GM19351 (cell line): ENCODE measurements at regions not wholly inside any gene's neighbourhood (a gene's known extent, or its start where the extent isn't known, plus 50 kb on each side); places are given as distances from the start of the nearest gene placed in this dataset.
A peak's percentile ranks its signal among the peaks of the same experiment; 100 is the strongest.

ENCODE experiments used
- ATAC-seq: cut with Tn5 transposase; IDR thresholded peaks from one replicate; pipeline ENCODE4 v1.9.1; 2021; ENCODE audit warnings: mild to moderate bottlenecking, moderate library complexity; ENCODE audit not compliant: unreplicated experiment

DNA sequence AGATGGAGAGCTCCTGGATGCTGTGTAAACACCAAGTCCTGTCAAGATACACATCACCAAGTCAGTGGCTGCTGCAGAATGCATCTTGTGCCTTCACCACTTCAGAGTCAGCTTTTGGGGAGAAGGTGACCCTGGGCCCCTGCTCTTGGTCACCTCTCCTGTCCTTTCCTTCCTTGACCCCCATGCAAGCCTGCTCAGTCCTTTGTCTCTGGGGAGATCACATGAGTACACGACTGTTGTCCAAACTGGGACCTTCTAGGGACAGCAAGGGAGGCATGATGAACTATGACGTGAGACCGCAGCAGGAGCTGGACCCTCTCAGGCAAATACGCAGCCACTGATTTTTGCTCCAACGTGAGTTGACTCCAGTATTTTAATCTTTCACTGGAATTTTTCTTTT lies 706.9 kb upstream of the ID2 start:
- no peak for ATAC-seq

DNA sequence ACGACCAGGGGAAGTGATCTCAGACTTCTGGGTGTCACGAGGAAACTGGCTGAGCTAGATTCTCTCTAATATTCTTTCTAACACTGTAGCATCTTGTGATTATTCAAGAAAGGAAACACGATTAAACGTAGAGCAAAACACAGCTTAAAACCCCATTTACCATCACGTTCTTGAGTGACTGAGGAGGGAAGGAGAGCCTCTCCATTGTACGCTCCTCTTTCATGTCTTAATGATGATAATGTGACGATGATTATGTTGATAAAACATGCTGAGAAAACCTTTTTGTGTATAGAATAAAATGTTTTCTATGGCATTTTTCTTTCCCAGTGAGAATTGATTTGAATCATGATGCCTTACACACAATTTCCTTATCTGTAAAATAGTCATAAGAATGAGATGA lies 705.6 kb upstream of the ID2 start:
- ATAC-seq: no peak

DNA sequence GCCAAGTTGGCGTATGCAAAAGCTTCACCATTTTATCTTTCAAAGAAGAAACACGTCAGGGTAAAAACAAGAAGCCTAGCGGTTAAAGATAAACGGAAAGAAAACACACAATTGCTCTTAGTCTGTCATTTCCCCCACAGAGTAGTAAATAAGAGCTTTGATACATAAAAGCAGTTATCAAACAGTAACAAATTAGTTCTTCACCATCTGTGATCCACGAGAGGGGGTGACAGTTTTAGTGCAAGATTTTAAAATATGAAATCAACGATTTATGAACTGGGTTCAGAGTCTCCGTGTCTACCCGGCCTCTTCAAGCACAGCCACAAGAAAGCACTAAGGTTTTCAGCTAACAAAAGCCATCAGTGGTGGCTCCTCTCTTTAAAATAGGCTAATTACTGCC lies 703.9 kb upstream of the ID2 start:
- ATAC-seq: no peak

DNA sequence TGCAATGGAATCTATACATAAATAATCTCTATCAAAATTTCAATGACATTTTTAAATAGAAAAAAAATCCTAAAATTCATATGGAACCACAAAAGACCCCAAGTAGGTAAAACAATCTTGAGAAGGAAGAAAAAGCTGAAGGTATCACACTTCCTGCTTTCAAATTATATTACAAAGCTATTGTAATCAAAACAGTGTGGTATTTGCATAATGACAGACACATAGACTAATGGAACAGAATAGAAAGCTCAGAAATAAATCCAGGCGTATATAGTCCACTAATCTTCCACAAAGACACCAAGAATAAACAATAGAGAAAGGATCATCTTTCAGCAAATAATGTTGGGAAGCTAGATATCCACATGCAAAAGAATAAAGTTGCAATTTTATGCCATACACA lies 699.8 kb upstream of the ID2 start:
- ATAC-seq: no peak

DNA sequence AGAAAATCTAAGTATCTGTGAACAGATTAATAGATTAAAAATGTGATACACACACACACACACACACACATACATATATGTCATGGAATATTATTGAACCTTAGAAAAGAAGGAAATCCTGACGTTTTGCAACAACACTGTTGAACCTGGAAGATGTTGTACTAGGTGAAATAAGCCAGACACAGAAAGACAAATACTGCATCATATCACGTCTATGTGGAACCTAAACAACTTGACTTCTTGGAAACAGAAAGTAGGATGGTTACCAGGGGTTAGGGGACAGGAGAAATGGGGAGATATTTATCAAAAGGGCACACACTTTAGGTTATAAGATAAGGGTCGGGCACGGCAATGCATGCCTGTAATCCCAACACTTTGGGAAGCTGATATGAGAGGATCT lies 698.4 kb upstream of the ID2 start:
- ATAC-seq: no peak

DNA sequence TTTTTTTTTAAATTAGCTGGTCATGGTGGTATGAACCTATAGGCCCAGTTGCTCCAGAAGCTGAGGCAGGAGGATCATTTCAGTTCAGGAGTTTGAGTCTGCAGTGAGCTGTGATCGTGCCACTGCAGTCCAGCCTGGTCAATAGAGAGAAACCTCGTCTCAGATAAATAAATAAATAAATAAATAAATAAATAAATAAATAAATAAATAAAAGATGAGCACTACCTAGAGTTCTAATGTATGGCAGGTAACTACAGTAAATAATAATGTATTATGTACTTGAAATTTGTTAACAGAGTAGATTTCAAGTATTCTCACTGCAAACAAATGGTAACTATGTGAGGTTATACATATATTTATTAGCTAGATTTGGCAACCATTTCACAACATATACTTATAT lies 697.9 kb upstream of the ID2 start:
- no peak for ATAC-seq

DNA sequence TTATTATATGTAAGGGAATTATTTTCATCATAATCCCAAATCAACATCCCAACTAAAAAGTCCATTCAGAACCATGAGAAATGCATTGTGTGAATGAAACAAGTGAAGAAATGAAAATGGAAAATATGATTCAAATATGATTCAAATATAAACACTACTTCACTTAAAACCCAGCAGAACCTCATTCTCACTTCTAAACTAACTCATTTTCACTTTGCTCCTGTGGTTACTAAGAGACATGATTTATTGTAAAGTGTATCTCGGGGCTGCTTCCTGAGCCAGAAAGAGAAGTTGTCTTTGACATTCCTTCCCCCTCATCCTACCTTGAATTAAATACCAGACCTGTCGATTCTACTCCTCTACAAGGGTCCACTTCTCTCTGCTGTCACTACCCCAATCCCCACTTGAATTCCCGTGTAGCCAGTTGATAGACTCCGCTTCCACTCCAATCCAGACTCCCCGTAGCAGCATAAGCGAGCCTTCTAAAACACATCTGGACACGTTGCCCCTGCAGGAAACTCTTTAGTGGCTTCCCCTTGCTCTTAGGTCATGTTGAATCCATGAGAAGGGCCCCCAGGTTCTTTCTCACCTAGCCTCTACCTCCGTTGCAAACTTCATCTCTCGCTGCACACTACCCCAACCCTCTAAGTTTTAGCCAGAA lies 697.0 kb upstream of the ID2 start:
- ATAC-seq: peak; percentile 55

DNA sequence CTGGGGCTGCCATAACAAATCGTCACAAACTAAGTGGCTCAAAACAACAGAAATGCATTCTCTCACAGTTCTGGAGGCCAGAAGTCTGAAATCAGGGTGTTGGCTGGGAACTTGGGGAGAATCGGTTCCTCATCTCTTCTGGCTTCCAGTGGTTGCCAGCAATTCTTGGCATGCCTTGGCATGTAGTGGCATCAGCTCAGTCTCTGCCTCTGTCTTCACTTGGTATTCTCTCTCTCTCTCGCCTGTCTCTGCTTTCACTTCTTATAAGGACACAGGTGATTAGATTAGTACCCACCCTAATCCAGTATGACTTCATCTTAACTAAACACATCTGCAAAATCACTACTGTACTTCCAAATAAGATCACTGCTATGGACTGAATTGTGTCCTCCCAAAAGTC lies 695.4 kb upstream of the ID2 start:
- ATAC-seq: no peak

DNA sequence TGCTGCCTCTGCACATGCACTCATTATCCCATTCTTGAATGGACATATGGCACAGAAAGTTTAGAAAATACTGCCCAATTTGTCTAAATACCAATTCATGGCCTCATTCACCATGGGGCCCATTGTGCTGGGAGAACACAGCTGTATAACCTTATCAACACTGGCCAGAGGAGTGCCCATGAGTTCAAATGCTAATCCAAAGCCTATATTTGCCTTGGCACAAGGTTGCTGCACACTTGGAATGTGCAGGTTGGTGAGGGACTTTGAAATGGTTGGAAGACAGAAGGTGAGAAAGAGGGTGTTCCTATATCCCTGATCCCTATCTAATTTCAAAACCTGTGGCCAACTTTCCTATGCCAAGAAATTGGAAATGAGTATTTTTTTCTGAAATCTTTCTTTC lies 693.9 kb upstream of the ID2 start:
- no peak for ATAC-seq

DNA sequence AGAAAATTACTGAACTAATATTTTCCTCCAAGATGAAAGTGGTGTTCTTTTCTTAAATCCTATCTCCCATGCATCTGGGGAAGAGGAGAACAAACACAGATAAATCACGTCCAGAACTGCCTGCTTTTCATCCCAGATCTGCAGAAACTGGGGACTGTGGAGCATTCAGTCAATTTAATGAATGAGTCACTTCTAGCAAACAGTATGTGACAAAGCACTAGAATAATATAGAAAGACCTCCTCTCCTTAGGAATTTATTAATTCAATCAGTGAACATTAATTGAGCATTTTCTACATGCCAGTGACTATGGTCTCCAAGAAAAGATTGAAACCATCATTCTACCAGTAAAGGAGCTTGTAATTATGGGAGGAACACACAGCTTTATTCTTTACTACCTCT lies 693.4 kb upstream of the ID2 start:
- ATAC-seq: no peak

DNA sequence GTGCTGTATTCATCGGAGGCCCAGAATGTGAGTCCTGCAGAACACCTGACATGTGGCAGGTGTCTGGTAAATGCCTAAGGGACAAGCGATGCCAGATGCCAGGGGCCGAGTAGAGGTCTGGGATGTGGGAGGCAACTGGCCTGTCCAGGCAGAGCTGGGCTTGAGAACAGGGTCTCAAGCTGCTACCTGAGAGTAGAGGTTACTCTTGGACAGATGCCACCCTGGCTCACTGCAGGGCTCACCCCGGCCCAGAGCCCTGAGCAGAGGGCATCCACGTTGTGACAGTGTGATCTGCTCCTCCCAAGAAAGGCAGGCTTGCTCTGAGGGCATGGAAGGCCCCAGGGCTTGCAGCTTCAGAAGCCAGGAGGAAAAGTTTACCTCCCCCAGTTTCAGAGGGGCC lies 692.0 kb upstream of the ID2 start:
- no peak for ATAC-seq

DNA sequence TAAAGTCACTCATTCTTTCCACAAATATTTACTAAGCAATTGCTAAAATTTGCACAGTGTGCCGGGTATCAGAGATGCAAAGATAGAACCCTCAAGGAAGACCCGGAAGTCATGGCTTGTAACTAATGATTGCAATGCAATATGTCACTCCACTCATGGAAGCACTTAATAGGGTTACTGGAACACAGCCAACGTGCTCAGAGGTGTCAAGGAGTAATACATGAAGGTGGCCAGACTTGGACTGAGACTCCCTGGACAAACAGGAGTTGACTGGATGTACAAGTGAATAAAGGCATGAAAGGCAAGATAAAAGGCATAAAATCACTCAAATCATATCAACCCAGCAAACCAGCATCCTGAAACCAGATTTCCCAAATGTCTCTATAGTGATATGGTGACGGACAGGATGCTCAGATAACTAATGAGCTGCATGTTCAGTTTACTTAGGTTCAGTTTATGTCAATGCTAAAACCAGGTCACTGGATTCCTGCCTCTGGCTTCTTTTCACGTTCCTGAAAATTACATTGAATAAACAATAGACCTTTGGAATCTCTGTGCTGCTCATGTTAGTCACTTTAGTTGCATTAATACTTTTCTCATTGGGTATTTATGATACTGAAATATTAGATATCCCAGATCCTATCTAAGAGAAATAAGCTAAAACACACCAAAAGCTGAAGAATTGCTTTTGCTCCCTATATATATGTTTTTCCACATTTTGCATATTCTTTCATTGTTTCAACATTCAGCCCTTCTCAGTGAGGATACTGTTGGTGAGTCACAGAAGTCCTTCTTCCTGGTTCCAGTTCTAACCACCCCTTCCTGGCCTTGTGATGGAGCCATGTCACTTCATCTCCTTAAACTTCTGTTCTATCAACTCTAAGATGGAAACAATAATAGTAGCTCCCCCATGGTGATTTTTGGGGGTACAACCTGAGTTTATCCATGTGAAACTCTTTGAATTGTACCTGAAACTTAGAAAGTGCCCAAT lies 688.9 kb upstream of the ID2 start:
- no peak for ATAC-seq

DNA sequence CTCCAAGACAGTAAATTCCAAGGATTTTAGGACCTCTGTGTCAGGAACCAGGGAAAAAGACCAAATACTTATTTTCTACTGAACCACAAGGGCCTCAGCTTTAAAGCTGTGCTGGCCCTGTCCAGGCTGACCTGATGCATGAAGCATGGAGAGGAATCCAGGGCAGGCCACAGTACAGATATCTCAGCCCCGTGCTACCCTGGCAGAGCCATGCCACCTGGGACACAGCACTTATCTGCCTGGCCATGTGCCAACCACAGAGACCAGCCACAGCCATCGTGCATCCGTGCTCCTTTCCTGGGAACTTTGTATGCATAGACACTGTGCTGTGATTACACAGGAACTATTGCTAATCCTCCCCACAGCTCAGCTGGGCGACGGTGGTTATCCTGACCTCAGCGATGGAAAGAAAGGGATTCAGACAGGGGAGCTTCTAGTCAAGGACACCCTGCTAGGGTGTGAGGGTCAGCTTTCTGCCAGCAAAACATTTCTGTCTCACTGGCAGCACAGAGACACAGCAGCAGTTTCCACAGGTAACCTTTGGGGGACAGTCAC lies 687.4 kb upstream of the ID2 start:
- ATAC-seq: no peak

DNA sequence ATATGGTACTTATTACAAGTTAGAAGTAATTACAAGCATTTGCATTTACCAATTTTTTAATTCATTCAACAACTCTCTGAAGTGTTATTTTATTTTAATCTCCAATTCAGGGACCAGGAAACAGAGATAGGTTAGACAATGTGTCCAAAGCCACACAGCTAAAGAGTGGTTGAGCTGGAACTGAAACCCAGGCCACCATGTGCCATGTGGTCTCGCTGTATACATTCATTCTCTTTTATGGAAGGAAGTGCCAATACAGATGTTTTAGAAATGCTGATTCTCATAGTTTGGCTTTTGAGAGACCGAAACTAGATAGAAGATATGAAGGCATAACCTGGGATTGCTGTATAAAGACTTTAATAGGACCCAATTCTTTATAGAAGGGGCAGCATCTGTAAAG lies 684.6 kb upstream of the ID2 start:
- no peak for ATAC-seq

DNA sequence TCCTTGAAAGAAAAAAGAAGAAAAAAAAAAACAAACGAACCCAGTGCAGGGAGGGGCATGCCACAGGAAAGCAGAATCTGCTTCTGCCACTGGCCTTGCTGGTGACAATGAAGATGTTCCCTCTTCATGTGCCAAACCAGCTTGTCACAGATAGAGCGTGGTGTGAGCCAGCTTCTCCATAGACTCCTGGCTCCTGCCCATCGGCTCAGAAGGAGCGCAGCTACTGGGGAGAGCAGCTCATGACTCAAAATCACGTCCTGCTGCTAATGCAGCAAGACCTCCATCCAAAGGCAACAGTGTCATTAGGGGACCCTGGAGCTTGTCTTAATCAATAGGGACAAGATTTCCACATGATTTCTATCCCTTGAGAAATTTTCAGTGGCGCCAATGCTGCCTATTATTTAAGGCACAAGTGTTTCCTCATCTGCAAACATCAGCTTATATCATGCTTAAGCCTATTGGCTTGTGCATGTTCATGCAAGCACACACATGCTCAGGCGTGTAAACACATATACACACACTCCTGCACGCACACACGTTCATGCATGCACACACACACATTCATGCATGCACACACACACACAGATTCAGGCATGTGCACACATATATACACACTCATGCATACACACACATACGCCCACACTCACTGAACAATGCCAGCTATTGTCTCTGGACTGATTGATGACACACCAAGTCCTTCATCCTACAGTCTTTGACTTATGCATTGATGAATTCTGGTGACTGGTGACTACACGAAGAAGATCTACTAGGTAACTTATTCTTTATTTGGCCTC lies 682.0 kb upstream of the ID2 start:
- no peak for ATAC-seq

DNA sequence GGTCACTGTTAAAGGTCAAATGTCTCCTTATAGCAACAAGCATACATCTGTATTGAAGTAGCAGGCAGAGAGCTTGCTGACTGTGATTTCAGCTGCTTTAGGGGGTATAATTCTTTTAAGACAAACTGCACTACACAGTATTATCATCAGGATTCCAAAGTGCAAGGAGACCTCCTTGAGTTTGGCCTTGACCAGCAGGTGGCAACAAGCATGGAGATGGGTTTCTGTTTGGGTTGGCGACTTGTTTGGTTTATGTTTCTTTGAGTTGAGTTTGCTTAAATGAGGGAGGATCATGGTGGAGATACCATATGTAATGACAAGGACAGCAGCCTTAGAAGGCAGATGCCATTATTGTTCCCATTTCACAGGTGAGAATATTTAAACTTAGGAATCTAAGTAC lies 681.0 kb upstream of the ID2 start:
- no peak for ATAC-seq

DNA sequence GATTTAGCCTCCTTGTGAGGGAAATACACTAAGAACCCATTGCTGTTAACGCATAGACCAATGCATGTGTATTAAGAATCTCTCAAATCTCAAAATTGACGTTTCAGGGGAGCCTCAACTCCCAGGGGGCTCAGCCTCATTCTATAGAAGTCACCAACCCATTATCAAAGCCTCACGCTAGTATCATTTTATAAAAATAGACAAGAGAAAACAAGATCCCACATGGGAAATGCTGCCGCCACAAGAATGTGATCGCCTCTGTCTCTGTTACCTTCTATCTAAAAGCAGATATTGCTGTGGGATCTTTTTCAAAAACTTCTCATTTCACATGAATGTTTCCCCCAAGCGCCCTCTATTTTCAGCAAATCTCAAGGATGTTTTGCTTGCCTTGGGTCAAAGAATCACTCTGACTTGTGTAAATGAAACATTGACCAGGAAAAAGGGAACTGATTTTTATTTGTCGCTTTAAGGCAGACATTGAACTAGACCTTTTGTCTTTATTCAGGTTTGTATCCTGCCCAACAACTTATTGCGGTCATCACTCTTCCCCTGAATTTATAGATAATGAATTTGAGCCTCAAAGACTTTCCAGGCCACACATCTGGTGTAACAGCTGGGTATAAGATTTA lies 679.0 kb upstream of the ID2 start:
- no peak for ATAC-seq

DNA sequence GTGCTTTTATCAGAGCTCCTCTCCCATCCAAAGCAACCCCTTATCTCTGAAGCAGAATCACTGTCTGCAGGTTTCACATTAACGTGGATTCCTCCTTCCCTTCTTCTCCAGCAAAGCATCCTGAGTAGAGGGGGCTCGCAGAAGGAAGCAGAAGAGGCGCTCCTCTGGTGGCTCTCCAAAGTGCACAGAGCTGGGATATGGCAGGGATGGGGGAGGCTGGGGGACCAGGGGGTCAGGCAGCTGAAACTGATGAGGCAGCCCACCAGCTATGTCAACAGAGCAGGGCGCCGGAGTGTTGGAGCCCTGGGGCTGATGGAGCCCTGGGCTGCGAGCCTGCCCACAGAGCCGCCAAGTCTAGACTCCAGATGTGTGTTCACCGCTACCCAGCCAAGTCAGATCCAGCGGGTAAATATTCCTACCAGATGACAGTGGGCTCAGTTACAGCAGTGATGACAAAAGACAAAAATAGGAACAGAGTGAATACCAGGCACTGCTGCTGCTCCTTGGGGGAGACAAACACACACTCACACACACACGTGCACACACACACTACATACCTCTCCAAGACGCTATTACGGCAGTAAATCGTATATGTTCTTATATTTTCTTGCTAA lies 678.3 kb upstream of the ID2 start:
- no peak for ATAC-seq

DNA sequence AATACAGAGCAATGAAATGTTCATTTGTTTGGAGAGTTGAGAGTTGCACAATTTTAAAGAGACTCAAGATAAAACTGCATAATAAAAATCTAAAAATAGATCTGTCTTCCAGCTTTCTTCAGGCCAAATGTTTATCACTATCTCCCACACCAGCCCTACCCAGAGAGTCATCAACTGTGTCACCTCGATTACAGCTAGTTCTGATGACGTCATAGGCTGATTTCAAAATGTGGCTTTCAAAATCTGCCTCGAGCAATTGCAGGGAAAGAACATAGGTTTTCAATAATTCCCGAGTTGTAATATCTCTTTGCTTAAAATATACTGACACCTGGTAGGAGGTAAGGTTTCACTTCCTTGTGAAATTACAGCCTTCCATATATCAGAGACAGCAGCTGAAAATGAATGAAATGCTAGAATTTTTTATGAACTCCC lies 677.6 kb upstream of the ID2 start:
- ATAC-seq: no peak

DNA sequence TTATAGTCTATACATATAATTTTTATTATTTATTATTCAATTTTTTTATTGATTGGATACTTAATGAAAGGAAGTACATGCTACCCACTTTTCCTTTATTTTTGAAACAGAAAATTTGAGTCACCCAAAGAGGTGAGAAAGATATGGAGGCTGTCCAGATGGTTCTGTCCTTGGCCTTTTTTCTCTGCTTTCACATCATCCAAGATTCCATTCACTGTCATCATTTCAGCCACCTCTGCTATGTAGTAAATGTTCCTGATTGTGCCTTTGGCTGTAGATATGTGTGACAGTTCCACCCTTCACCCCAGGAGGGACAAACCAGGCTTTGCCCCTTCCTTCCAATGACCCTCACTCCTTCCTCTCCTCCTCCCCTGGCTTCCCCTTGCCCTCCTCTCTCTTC lies 675.7 kb upstream of the ID2 start:
- no peak for ATAC-seq
